NCI-H1417 treated with DMSO at 0.1 percent for 48 hours (cell line): ENCODE measurements at regions not wholly inside any gene's neighbourhood (a gene's known extent, or its start where the extent isn't known, plus 50 kb on each side); places are given as distances from the start of the nearest gene placed in this dataset.

ENCODE experiments used
- DNase-seq: peaks from one replicate; lab custom pipeline; 2025; lab: John Stamatoyannopoulos, UW

GRCh38 chr4:89665662-89666061, 171.3 kb downstream of the SNCA start:
- DNase-seq, result no peak

- DNase-seq, result no peak
Observed at GRCh38 chr4:89664521-89664920, 172.4 kb downstream of the SNCA start.

- DNase-seq, result no peak
Observed at GRCh38 chr4:89661173-89661899, 175.6 kb downstream of the SNCA start.

GRCh38 chr4:89660444-89661172, 176.4 kb downstream of the SNCA start:
- no peak for DNase-seq

- DNase-seq, result no peak
Observed at GRCh38 chr4:89658701-89659024, 178.3 kb downstream of the SNCA start.

- no peak for DNase-seq
Observed at GRCh38 chr4:89657931-89658700, 178.8 kb downstream of the SNCA start.

GRCh38 chr4:89653012-89653411, 183.9 kb downstream of the SNCA start:
- DNase-seq, result no peak

- no peak for DNase-seq
Observed at GRCh38 chr4:89645482-89645881, 191.5 kb downstream of the SNCA start.

- no peak for DNase-seq
Observed at GRCh38 chr4:89641367-89641687, 195.6 kb downstream of the SNCA start.

- DNase-seq, result no peak
Observed at GRCh38 chr4:89640620-89641366, 196.2 kb downstream of the SNCA start.

GRCh38 chr4:89639395-89639794, 197.6 kb downstream of the SNCA start:
- DNase-seq, result no peak

- DNase-seq, result no peak
Observed at GRCh38 chr4:89625599-89626293, 211.2 kb downstream of the SNCA start.

GRCh38 chr4:89619206-89619962, 217.6 kb downstream of the SNCA start:
- no peak for DNase-seq

GRCh38 chr4:89618151-89618550, 218.8 kb downstream of the SNCA start:
- no peak for DNase-seq

GRCh38 chr4:89617317-89617716, 219.6 kb downstream of the SNCA start:
- no peak for DNase-seq

GRCh38 chr4:89616382-89616781, 220.6 kb downstream of the SNCA start:
- DNase-seq, result no peak

- no peak for DNase-seq
Observed at GRCh38 chr4:89615051-89615450, 221.9 kb downstream of the SNCA start.

- no peak for DNase-seq
Observed at GRCh38 chr4:89614155-89614554, 222.8 kb downstream of the SNCA start.

- no peak for DNase-seq
Observed at GRCh38 chr4:89610236-89610635, 226.7 kb downstream of the SNCA start.

GRCh38 chr4:89609756-89610155, 227.2 kb downstream of the SNCA start:
- no peak for DNase-seq

- DNase-seq, result no peak
Observed at GRCh38 chr4:89604951-89605350, 232.0 kb downstream of the SNCA start.
